ENCODE measurements at regions not wholly inside any gene's neighbourhood (a gene's known extent, or its start where the extent isn't known, plus 50 kb on each side); places are given as distances from the start of the nearest gene placed in this dataset.
"Not testable (repeated sequence)": the region's sequence is repeated elsewhere in the genome, so short reads cannot be mapped to it uniquely, and the experiment has no call there.

GRCh38 chr15:31433091-31433490 is 106.5 kb downstream of the KLF13 start:
- no peak for DNase-seq

- DNase-seq: no peak
These were observed 106.9 kb downstream of the KLF13 start for GRCh38 chr15:31433574-31433973.

- no peak for DNase-seq
These were observed 107.6 kb downstream of the KLF13 start for GRCh38 chr15:31434275-31434587.

GRCh38 chr15:31434588-31435260 is 108.1 kb downstream of the KLF13 start:
- peak; percentile 82 to 99 for DNase-seq

- peak; percentile 76 to 98 for DNase-seq
These were observed 108.8 kb downstream of the KLF13 start for GRCh38 chr15:31435261-31435911.

GRCh38 chr15:31435912-31436628 is 109.4 kb downstream of the KLF13 start:
- DNase-seq: peak in 1 of 2 donors; percentile 41

GRCh38 chr15:31437686-31438085 is 111.1 kb downstream of the KLF13 start:
- DNase-seq: no peak

- no peak for DNase-seq
These were observed 112.1 kb downstream of the KLF13 start for GRCh38 chr15:31438601-31439265.

- no peak for DNase-seq
These were observed 112.7 kb downstream of the KLF13 start for GRCh38 chr15:31439328-31439727.

GRCh38 chr15:31440216-31440615 is 113.6 kb downstream of the KLF13 start:
- DNase-seq: not testable (repeated sequence)

GRCh38 chr15:31440754-31441311 is 114.2 kb downstream of the KLF13 start:
- no peak for DNase-seq

GRCh38 chr15:31442226-31442625 is 115.6 kb downstream of the KLF13 start:
- no peak for DNase-seq

GRCh38 chr15:31442699-31443111 is 116.1 kb downstream of the KLF13 start:
- DNase-seq: no peak

GRCh38 chr15:31444844-31445243 is 118.2 kb downstream of the KLF13 start:
- no peak for DNase-seq

GRCh38 chr15:31446546-31446945 is 119.9 kb downstream of the KLF13 start:
- DNase-seq: no peak

- DNase-seq: no peak
These were observed 121.4 kb downstream of the KLF13 start for GRCh38 chr15:31447931-31448634.

GRCh38 chr15:31448635-31448979 is 122.0 kb downstream of the KLF13 start:
- peak in 1 of 2 donors; percentile 83 for DNase-seq

- DNase-seq: no peak
These were observed 126.2 kb downstream of the KLF13 start for GRCh38 chr15:31452595-31453557.

GRCh38 chr15:31453558-31454318 is 127.1 kb downstream of the KLF13 start:
- no peak for DNase-seq

GRCh38 chr15:31455499-31455898 is 128.9 kb downstream of the KLF13 start:
- no peak for DNase-seq

Data from bone marrow (tissue), 2 donors.